ENCODE measurements at regions not wholly inside any gene's neighbourhood (a gene's known extent, or its start where the extent isn't known, plus 50 kb on each side); places are given as distances from the start of the nearest gene placed in this dataset.
"Not testable (repeated sequence)": the region's sequence is repeated elsewhere in the genome, so short reads cannot be mapped to it uniquely, and the experiment has no call there.

GRCh38 chr9:109976303-109976702 lies 196.3 kb downstream of the PALM2AKAP2 start:
- no peak for DNase-seq

- DNase-seq: no peak
Observed at GRCh38 chr9:109977521-109977920, 197.5 kb downstream of the PALM2AKAP2 start.

- DNase-seq: no peak
Observed at GRCh38 chr9:109981091-109981490, 201.1 kb downstream of the PALM2AKAP2 start.

GRCh38 chr9:109986521-109986991 lies 206.6 kb downstream of the PALM2AKAP2 start:
- DNase-seq: no peak

- no peak for DNase-seq
Observed at GRCh38 chr9:109989296-109989695, 209.3 kb downstream of the PALM2AKAP2 start.

- no peak for DNase-seq
Observed at GRCh38 chr9:109990541-109990940, 210.5 kb downstream of the PALM2AKAP2 start.

GRCh38 chr9:109992293-109992692 lies 212.3 kb downstream of the PALM2AKAP2 start:
- no peak for DNase-seq

- DNase-seq: no peak
Observed at GRCh38 chr9:109993250-109993978, 213.4 kb downstream of the PALM2AKAP2 start.

GRCh38 chr9:109994141-109994540 lies 213.8 kb downstream of the C9orf152 start:
- no peak for DNase-seq

GRCh38 chr9:109996936-109997580 lies 210.9 kb downstream of the C9orf152 start:
- no peak for DNase-seq

GRCh38 chr9:109997682-109998081 lies 210.3 kb downstream of the C9orf152 start:
- no peak for DNase-seq

GRCh38 chr9:110005521-110005920 lies 202.4 kb downstream of the C9orf152 start:
- not testable (repeated sequence) for DNase-seq

GRCh38 chr9:110006657-110007056 lies 201.3 kb downstream of the C9orf152 start:
- no peak for DNase-seq

- DNase-seq: no peak
Observed at GRCh38 chr9:110007477-110008270, 200.3 kb downstream of the C9orf152 start.

- no peak for DNase-seq
Observed at GRCh38 chr9:110008663-110009062, 199.3 kb downstream of the C9orf152 start.

- DNase-seq: no peak
Observed at GRCh38 chr9:110011628-110012320, 196.2 kb downstream of the C9orf152 start.

GRCh38 chr9:110013064-110013463 lies 194.9 kb downstream of the C9orf152 start:
- no peak for DNase-seq

GRCh38 chr9:110015759-110016158 lies 192.2 kb downstream of the C9orf152 start:
- DNase-seq: no peak

GRCh38 chr9:110016340-110016739 lies 191.6 kb downstream of the C9orf152 start:
- no peak for DNase-seq

GRCh38 chr9:110020216-110020615 lies 187.7 kb downstream of the C9orf152 start:
- not testable (repeated sequence) for DNase-seq

GRCh38 chr9:110021891-110022290 lies 186.1 kb downstream of the C9orf152 start:
- no peak for DNase-seq

- DNase-seq: not testable (repeated sequence)
Observed at GRCh38 chr9:110023221-110023620, 184.7 kb downstream of the C9orf152 start.

Data from C1 segment of cervical spinal cord (tissue), 14 donors.